Mesenchymal stem cell (in vitro differentiated cells and primary cell): ENCODE measurements at regions not wholly inside any gene's neighbourhood (a gene's known extent, or its start where the extent isn't known, plus 50 kb on each side); places are given as distances from the start of the nearest gene placed in this dataset.

Experiments used
- DNase-seq: peaks from one replicate; pipeline ENCODE4 v3.0.0-alpha.2; 2013
- H2AFZ ChIP-seq: one replicate; pipeline ENCODE4 v1.6.1; 2013; ENCODE audit warnings: low read depth, mild to moderate bottlenecking, control low read depth, inconsistent platforms, low read length, moderate library complexity
- H2AK5ac ChIP-seq: 2 replicates; pipeline ENCODE4 v1.6.1; 2013; ENCODE audit warnings: low read length, moderate library complexity, mild to moderate bottlenecking, inconsistent platforms; ENCODE audit not compliant: severe bottlenecking
- H2BK120ac ChIP-seq: one replicate; pipeline ENCODE4 v1.6.1; 2013; ENCODE audit warnings: low read depth, mild to moderate bottlenecking, inconsistent platforms, low read length, moderate library complexity
- H2BK12ac ChIP-seq, 2 experiments: one replicate each; pipeline ENCODE4 v1.6.1; 2013; ENCODE audit warnings: inconsistent platforms in 2 of 2, low read length in 2 of 2, mild to moderate bottlenecking in 2 of 2, moderate library complexity in 2 of 2, control low read depth in 1 of 2
- H2BK15ac ChIP-seq: one replicate; pipeline ENCODE4 v1.6.1; 2013; ENCODE audit warnings: mild to moderate bottlenecking, low read depth, inconsistent platforms; ENCODE audit not compliant: poor library complexity, severe bottlenecking
- H2BK5ac ChIP-seq: 2 replicates; pipeline ENCODE4 v1.6.1; 2013; ENCODE audit warnings: low read depth, mild to moderate bottlenecking, low read length, control low read depth, inconsistent platforms; ENCODE audit not compliant: poor library complexity, severe bottlenecking
- H3K14ac ChIP-seq, 2 experiments: one replicate each; pipeline ENCODE4 v1.6.1; 2013; ENCODE audit warnings: inconsistent platforms in 2 of 2, low read length in 2 of 2, control low read depth in 1 of 2, mild to moderate bottlenecking in 1 of 2, moderate library complexity in 1 of 2
- H3K18ac ChIP-seq, 2 experiments: one replicate each; pipeline ENCODE4 v1.6.1; 2013; ENCODE audit warnings: inconsistent platforms in 2 of 2, low read length in 2 of 2, control low read depth in 1 of 2, low read depth in 1 of 2, mild to moderate bottlenecking in 1 of 2
- H3K23ac ChIP-seq, 2 experiments: one replicate each; pipeline ENCODE4 v1.6.1; 2013; ENCODE audit warnings: inconsistent platforms in 2 of 2, low read length in 2 of 2, mild to moderate bottlenecking in 2 of 2, moderate library complexity in 2 of 2, control low read depth in 1 of 2
- H3K27ac ChIP-seq: 2 replicates; pipeline ENCODE4 v1.5.1; 2013; ENCODE audit warnings: mild to moderate bottlenecking, moderate library complexity, low read length, control low read depth, inconsistent platforms; ENCODE audit not compliant: poor library complexity, severe bottlenecking
- H3K27me3 ChIP-seq, 2 experiments: 2 replicates each; pipeline versions ENCODE4 v1.6.1 to v1.7.0; 2013; ENCODE audit warnings: low read length in 2 of 2, mild to moderate bottlenecking in 2 of 2, moderate library complexity in 2 of 2, control low read depth in 1 of 2, inconsistent platforms in 1 of 2; ENCODE audit not compliant: control insufficient read depth in 1 of 2, insufficient read depth in 1 of 2
- H3K36me3 ChIP-seq, 2 experiments: 2 replicates each; pipeline versions ENCODE4 v1.6.1 to v1.7.0; 2013; ENCODE audit warnings: low read length in 2 of 2, control low read depth in 1 of 2, inconsistent platforms in 1 of 2, low read depth in 1 of 2, mild to moderate bottlenecking in 1 of 2; ENCODE audit not compliant: insufficient read depth in 2 of 2, control insufficient read depth in 1 of 2
- H3K4ac ChIP-seq, 2 experiments: one replicate each; pipeline ENCODE4 v1.6.1; 2013; ENCODE audit warnings: inconsistent platforms in 2 of 2, low read length in 2 of 2, mild to moderate bottlenecking in 2 of 2, moderate library complexity in 2 of 2, control low read depth in 1 of 2, low read depth in 1 of 2
- H3K4me1 ChIP-seq: 2 replicates; pipeline ENCODE4 v1.6.1; 2013; ENCODE audit warnings: low read depth, low read length, control low read depth; ENCODE audit not compliant: control insufficient read depth, insufficient read depth
- H3K4me2 ChIP-seq: 2 replicates; pipeline ENCODE4 v1.6.1; 2013; ENCODE audit warnings: low read length, mild to moderate bottlenecking, inconsistent platforms; ENCODE audit not compliant: poor library complexity, severe bottlenecking
- H3K4me3 ChIP-seq, 2 experiments: 2 replicates each; pipeline versions ENCODE4 v1.5.1 to v1.7.0; 2013; ENCODE audit warnings: low read length in 2 of 2, mild to moderate bottlenecking in 2 of 2, control low read depth in 1 of 2, low read depth in 1 of 2; ENCODE audit not compliant: insufficient read depth in 1 of 2
- H3K79me1 ChIP-seq: replicated peaks from 2 replicates; pipeline ENCODE4 v1.6.1; 2013; ENCODE audit warnings: mild to moderate bottlenecking, control low read depth, low read length, inconsistent platforms; ENCODE audit not compliant: poor library complexity, severe bottlenecking
- H3K9ac ChIP-seq: 2 replicates; pipeline ENCODE4 v1.7.0; 2013; ENCODE audit warnings: mild to moderate bottlenecking, low read length, moderate library complexity
- H3K9me3 ChIP-seq: 2 replicates; pipeline ENCODE4 v1.7.0; 2013; ENCODE audit warnings: mild to moderate bottlenecking, low read length; ENCODE audit not compliant: control insufficient read depth
- H4K8ac ChIP-seq: one replicate; pipeline ENCODE4 v1.6.1; 2013; ENCODE audit warnings: inconsistent platforms, mild to moderate bottlenecking, low read length, moderate library complexity
- H4K91ac ChIP-seq: one replicate; pipeline ENCODE4 v1.6.1; 2013; ENCODE audit warnings: mild to moderate bottlenecking, low read length, inconsistent platforms
- WGBS: methylation state at CpG from one replicate; pipeline ENCODE4 v1.1.7; 2013; ENCODE audit warnings: mixed read lengths; 5-methylcytosine and 5-hydroxymethylcytosine counted together

DNA sequence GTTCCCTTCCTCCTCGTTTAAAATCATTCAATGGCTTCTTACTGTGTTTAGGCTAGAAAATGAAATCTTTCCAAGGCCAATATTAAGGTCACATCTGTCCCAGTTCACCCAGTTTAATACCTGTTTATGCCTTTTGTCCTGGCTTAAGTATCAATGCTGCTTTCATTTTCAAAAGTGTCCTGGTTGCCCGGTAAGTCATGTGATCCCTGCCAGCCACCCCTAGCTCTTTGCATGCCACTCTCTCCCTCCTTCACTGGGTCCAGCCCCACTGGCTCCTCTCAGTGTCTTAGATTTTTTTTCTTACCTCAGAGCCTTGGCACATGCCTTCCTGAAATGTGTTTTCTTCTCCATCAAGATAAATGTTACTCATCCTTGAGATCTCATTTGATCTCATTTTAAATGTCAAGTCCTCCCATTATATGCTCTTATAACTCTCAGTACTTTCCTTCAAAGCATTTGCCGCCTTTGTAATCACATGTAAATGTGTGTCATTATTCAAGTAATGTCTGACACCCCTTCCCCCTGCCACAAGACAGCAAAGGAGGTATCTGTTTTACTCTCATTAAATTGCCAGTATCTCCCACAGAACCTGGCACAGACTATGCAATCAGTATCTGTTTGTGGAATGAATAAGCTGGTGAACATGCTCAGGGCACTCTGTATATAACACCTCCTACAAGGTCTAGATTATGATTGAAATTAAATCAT is 472.5 kb upstream of the RPS6KA3 start:
- Histone ChIP-seq H3K18ac (no peak overlapping the region), H3K9ac (no peak overlapping the region), H3K9me3 (no peaks in the 10 kb centered on the region), H2AFZ (no peak overlapping the region), H2AK5ac (no peak overlapping the region), H3K4me2 (no peak overlapping the region), H4K91ac (no peak overlapping the region), H3K23ac (no peak overlapping the region), H4K8ac (no peak overlapping the region), H3K4me1 (no peaks in the 10 kb centered on the region), H2BK5ac (no peak overlapping the region), H3K27me3 (no peaks in the 10 kb centered on the region), H2BK15ac (no peak overlapping the region), H2BK120ac (no peak overlapping the region), H3K14ac (no peak overlapping the region), H3K4me3 (no peak overlapping the region), H3K4ac (no peak overlapping the region), H3K36me3 (no peaks in the 10 kb centered on the region), H3K79me1 (no peaks in the 10 kb centered on the region), H2BK12ac (no peak overlapping the region), H3K27ac (no peak overlapping the region)
- whole genome bisulfite sequencing: 83% methylated on average over 3 of the region's 3 CpGs
- DNase-seq: no peak

DNA sequence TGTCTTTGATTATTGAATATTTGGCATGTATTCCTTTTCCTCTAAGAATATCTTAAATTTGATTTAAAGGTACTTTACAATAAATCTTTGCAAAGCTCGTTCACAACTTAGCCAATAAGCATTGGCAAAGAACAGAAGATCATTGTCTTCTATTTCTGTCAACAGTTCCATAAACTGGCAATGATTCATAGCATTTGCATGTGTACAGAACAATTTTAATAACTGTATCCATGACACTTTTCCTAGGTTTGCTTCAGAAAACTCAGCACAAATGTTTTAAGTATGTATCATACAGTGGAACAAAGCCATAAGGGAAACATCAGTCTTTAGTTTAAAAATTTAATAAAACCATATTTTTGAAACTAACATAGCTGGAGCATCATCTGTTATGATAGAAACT is 462.7 kb upstream of the RPS6KA3 start:
- no peak overlapping the region for H3K4me3 ChIP-seq
- no peak overlapping the region for H3K4me2 ChIP-seq
- H3K79me1 ChIP-seq: no peaks in the 10 kb centered on the region
- H3K9me3 ChIP-seq: no peaks in the 10 kb centered on the region
- no peak overlapping the region for H2BK15ac ChIP-seq
- no peak overlapping the region for H2BK5ac ChIP-seq
- WGBS: no CpG with 5 or more reads among the region's 1 CpG
- no peaks in the 10 kb centered on the region for H3K36me3 ChIP-seq
- H3K23ac ChIP-seq: no peak overlapping the region
- no peak overlapping the region for H4K91ac ChIP-seq
- DNase-seq: no peak
- H3K27ac ChIP-seq: no peak overlapping the region
- no peaks in the 10 kb centered on the region for H3K27me3 ChIP-seq
- H2BK120ac ChIP-seq: no peak overlapping the region
- H4K8ac ChIP-seq: no peak overlapping the region
- no peaks in the 10 kb centered on the region for H3K4me1 ChIP-seq
- no peak overlapping the region for H3K18ac ChIP-seq
- no peak overlapping the region for H2AK5ac ChIP-seq
- no peak overlapping the region for H2BK12ac ChIP-seq
- no peak overlapping the region for H3K4ac ChIP-seq
- no peak overlapping the region for H3K9ac ChIP-seq
- H2AFZ ChIP-seq: no peak overlapping the region
- no peak overlapping the region for H3K14ac ChIP-seq

DNA sequence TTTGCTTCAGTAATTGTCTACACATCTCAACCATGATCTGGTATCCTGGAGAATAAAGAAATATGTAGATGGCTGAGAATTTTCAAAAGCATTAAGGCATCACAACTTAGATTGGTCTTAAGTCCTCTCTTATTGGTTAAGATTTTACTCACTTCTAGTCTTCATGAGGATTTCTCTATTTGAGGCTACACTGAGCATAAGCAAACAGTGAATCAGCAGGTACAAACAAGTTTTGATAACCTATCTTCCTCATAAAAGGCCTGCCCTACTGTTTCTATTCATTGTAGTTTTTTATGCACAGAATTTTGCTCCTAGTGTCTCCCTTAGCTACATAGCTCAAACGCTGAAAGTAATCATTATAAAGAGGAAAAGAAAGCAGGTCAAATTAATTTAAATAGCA is 460.7 kb upstream of the RPS6KA3 start:
- Histone ChIP-seq H3K36me3 (no peaks in the 10 kb centered on the region), H2AFZ (no peak overlapping the region), H4K91ac (no peak overlapping the region), H3K79me1 (no peaks in the 10 kb centered on the region), H3K4ac (no peak overlapping the region), H3K4me1 (no peaks in the 10 kb centered on the region), H2BK12ac (no peak overlapping the region), H3K9ac (no peak overlapping the region), H3K14ac (no peak overlapping the region), H3K27me3 (no peaks in the 10 kb centered on the region), H4K8ac (no peak overlapping the region), H2BK15ac (no peak overlapping the region), H2BK120ac (no peak overlapping the region), H3K4me2 (no peak overlapping the region), H3K9me3 (no peaks in the 10 kb centered on the region), H2BK5ac (no peak overlapping the region), H3K23ac (no peak overlapping the region), H2AK5ac (no peak overlapping the region), H3K4me3 (no peak overlapping the region), H3K18ac (no peak overlapping the region), H3K27ac (no peak overlapping the region)
- no peak for DNase-seq
- WGBS: no CpG with 5 or more reads among the region's 1 CpG

DNA sequence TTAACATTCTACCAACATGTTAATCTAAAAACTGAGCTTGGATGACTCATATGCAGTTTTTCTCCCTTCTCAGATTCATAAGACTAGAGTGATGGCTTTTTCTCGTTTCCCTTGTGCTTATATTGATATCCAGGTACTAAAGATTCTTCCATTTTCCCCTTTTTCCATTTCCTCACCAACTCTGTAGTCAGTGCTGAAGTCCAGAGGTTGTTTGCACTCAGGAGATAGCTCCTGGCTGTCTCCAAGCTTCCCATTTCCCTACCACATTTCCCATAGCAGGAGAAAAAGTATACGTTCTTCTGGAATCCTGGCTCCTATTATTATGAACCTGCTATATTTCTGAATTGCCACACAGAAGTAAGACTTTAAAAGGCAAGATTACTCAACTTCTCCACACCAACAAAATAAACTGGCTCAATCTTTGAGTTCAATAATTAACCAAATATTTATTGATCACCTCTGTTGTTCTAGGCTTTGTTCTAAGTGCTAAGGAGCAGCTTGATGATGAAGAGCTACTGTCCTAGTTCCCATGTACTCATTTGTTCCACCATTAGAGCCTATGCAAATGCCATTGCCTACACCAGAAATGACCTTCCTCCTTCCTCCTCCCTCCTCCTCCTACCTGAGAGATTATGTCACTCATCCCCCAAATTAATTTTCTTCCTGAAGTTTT is 454.4 kb upstream of the RPS6KA3 start:
- H3K4me1 ChIP-seq: no peaks in the 10 kb centered on the region
- no peak overlapping the region for H2AK5ac ChIP-seq
- H3K4me2 ChIP-seq: no peak overlapping the region
- no peaks in the 10 kb centered on the region for H3K79me1 ChIP-seq
- H3K9me3 ChIP-seq: no peaks in the 10 kb centered on the region
- H3K9ac ChIP-seq: no peak overlapping the region
- 38% methylated on average over 2 of the region's 2 CpGs for WGBS
- no peak overlapping the region for H4K8ac ChIP-seq
- H2BK5ac ChIP-seq: no peak overlapping the region
- H3K4ac ChIP-seq: no peak overlapping the region
- no peaks in the 10 kb centered on the region for H3K27me3 ChIP-seq
- no peak for DNase-seq
- no peak overlapping the region for H3K4me3 ChIP-seq
- no peak overlapping the region for H2BK12ac ChIP-seq
- no peaks in the 10 kb centered on the region for H3K36me3 ChIP-seq
- no peak overlapping the region for H4K91ac ChIP-seq
- H3K27ac ChIP-seq: no peak overlapping the region
- H2BK120ac ChIP-seq: no peak overlapping the region
- no peak overlapping the region for H3K14ac ChIP-seq
- H3K18ac ChIP-seq: no peak overlapping the region
- no peak overlapping the region for H3K23ac ChIP-seq
- no peak overlapping the region for H2BK15ac ChIP-seq
- H2AFZ ChIP-seq: no peak overlapping the region
